ENCODE measurements at regions not wholly inside any gene's neighbourhood (a gene's known extent, or its start where the extent isn't known, plus 50 kb on each side); places are given as distances from the start of the nearest gene placed in this dataset.

- no peak for TF ChIP-seq EZH2 (IDR thresholded peaks at IDR 0.05; ENCODE audit: insufficient read depth, poor library complexity, severe bottlenecking)
- no peak for TF ChIP-seq EZH2phosphoT487 (IDR thresholded peaks at IDR 0.05; ENCODE audit: insufficient read depth, low read depth)
Observed at GRCh38 chr6:15039136-15039535, 206.7 kb upstream of the JARID2 start.

All from GM23248 (cell line).